HCT116 (cell line): ENCODE measurements at regions not wholly inside any gene's neighbourhood (a gene's known extent, or its start where the extent isn't known, plus 50 kb on each side); places are given as distances from the start of the nearest gene placed in this dataset.

Experiments
- ATAC-seq: fragments of 200-7000 bp; cut with Tn5 transposase; 2 replicates; pipeline ENCODE4 v1.9.1; 2020; ENCODE audit warnings: mild to moderate bottlenecking, moderate library complexity
- BruUV-seq: library from RNA; stranded (reverse); fragments of 400-500 nt; replicated peaks from 2 replicates; lab custom pipeline; 2021; lab: Mats Ljungman, UMichigan
- CTCF ChIA-PET: fragments of 300-600 bp; sonication (Branson Sonifier 250); formaldehyde crosslinking; loops from one replicate; lab custom pipeline; 2021; ENCODE audit warnings: antibody characterized with exemption; lab: Charles Lee
- POLR2A ChIA-PET: fragments of 300-600, 350-600 bp; sonication (Branson Sonifier 250); formaldehyde crosslinking; loops from one replicate; lab custom pipeline; 2021; ENCODE audit warnings: antibody characterized with exemption; lab: Charles Lee
- RAD21 ChIA-PET, 2 experiments: fragments of 300-600 bp; sonication (Branson Sonifier 250); formaldehyde crosslinking; loops; one replicate each; lab custom pipeline; 2023; ENCODE audit warnings: low total read pairs in 2 of 2; ENCODE audit not compliant: uncharacterized antibody in 2 of 2, unreplicated experiment in 2 of 2, low non-redundant PET in 1 of 2; lab: Charles Lee
- DNase-seq: peaks from one replicate; pipeline ENCODE4 v3.0.0-alpha.2; 2010; ENCODE audit warnings: low read depth, low spot score
- H2AFZ ChIP-seq: fragments of 200-600 bp; shearing (Covaris generic), sonication (generic); 2 replicates; pipeline ENCODE4 v1.6.1; 2017; ENCODE audit warnings: low read depth, mixed run types, mixed read lengths, antibody characterized with exemption, low read length; ENCODE audit not compliant: poor library complexity, severe bottlenecking
- H3K27ac ChIP-seq: 2 replicates; pipeline ENCODE4 v1.5.1; 2012; ENCODE audit warnings: low read depth, low read length
- H3K27me3 ChIP-seq: fragments of 200-600 bp; sonication (generic); 2 replicates; pipeline ENCODE4 v1.6.1; 2016; ENCODE audit warnings: mixed run types, low read length, mixed read lengths; ENCODE audit not compliant: insufficient read depth
- H3K36me3 ChIP-seq, 2 experiments: fragments of 200-500 bp in 1 of 2; fragments of 200-600 bp in 1 of 2; sonication (Bioruptor generic) in 1 of 2; sonication (generic) in 1 of 2; 2 replicates each; pipeline versions ENCODE4 v1.5.1 to v1.6.1; 2014 to 2016; ENCODE audit warnings: low read length in 2 of 2, inconsistent platforms in 1 of 2, mixed read lengths in 1 of 2, mixed run types in 1 of 2; ENCODE audit not compliant: insufficient read depth in 2 of 2, control insufficient read depth in 1 of 2
- H3K4me1 ChIP-seq, 2 experiments: fragments of 200-600 bp in 1 of 2; sonication (generic) in 1 of 2; 2 replicates each; pipeline versions ENCODE4 v1.5.1 to v1.6.1; 2012 to 2017; ENCODE audit warnings: low read length in 2 of 2, inconsistent platforms in 1 of 2, mild to moderate bottlenecking in 1 of 2, mixed read lengths in 1 of 2, mixed run types in 1 of 2, moderate library complexity in 1 of 2; ENCODE audit not compliant: insufficient read depth in 2 of 2, control insufficient read depth in 1 of 2
- H3K4me2 ChIP-seq: fragments of 200-600 bp; sonication (generic); 2 replicates; pipeline ENCODE4 v1.6.1; 2017; ENCODE audit warnings: mixed run types, low read length, mixed read lengths
- H3K4me3 ChIP-seq, 2 experiments: fragments of 200-600 bp in 1 of 2; sonication (generic) in 1 of 2; replicated peaks in 1 of 2; 2 replicates each; pipeline ENCODE4 v1.5.1; 2011 to 2016; ENCODE audit warnings: low read length in 2 of 2, control low read depth in 1 of 2, low read depth in 1 of 2, mild to moderate bottlenecking in 1 of 2, mixed read lengths in 1 of 2, mixed run types in 1 of 2
- H3K79me2 ChIP-seq: fragments of 200-600 bp; sonication (generic); 2 replicates; pipeline ENCODE4 v1.6.1; 2017; ENCODE audit warnings: mild to moderate bottlenecking, mixed run types, low read length, moderate library complexity, mixed read lengths; ENCODE audit not compliant: insufficient read depth
- H3K9ac ChIP-seq: fragments of 200-600 bp; sonication (generic); 2 replicates; pipeline ENCODE4 v1.6.1; 2016; ENCODE audit warnings: low read length, mixed read lengths
- H3K9me2 ChIP-seq: fragments of 200-600 bp; sonication (generic), shearing (Covaris generic); 2 replicates; pipeline ENCODE4 v1.6.1; 2017; ENCODE audit warnings: mixed run types, mild to moderate bottlenecking, moderate library complexity; ENCODE audit not compliant: insufficient read depth
- H3K9me3 ChIP-seq, 2 experiments: fragments of 200-500 bp in 1 of 2; fragments of 200-600 bp in 1 of 2; sonication (Bioruptor generic) in 1 of 2; sonication (generic) in 1 of 2; 2 replicates each; pipeline ENCODE4 v1.6.1; 2014 to 2017; ENCODE audit warnings: low read length in 2 of 2, mixed read lengths in 2 of 2, inconsistent platforms in 1 of 2, low read depth in 1 of 2, mild to moderate bottlenecking in 1 of 2, mixed run types in 1 of 2, moderate library complexity in 1 of 2; ENCODE audit not compliant: control insufficient read depth in 1 of 2, insufficient read depth in 1 of 2
- H4K20me1 ChIP-seq: fragments of 200-600 bp; sonication (generic), shearing (Covaris generic); 2 replicates; pipeline ENCODE4 v1.6.1; 2017; ENCODE audit warnings: mixed run types, mild to moderate bottlenecking, moderate library complexity; ENCODE audit not compliant: insufficient read depth
- EGR1 ChIP-seq: IDR thresholded peaks from 2 replicates; pipeline ENCODE4 v1.6.1; 2012; ENCODE audit warnings: low read depth
- EZH2 ChIP-seq: fragments of 200-600 bp; sonication (generic); IDR thresholded peaks from 2 replicates; pipeline ENCODE4 v1.6.1; 2017; ENCODE audit warnings: antibody characterized with exemption, mixed run types
- POLR2AphosphoS5 ChIP-seq: IDR thresholded peaks from 2 replicates; pipeline ENCODE4 v1.6.1; 2011; ENCODE audit warnings: mild to moderate bottlenecking, low read depth, low read length, moderate library complexity
- SIN3A ChIP-seq: IDR thresholded peaks from 2 replicates; pipeline ENCODE4 v1.6.1; 2012; ENCODE audit warnings: low read depth
- SP1 ChIP-seq: IDR thresholded peaks from 2 replicates; pipeline ENCODE4 v1.6.1; 2012; ENCODE audit warnings: low read depth
- YY1 ChIP-seq: IDR thresholded peaks from 2 replicates; pipeline ENCODE4 v1.6.1; 2011; ENCODE audit warnings: low read length, low read depth, moderate library complexity, mild to moderate bottlenecking; ENCODE audit not compliant: insufficient replicate concordance; ENCODE audit errors: extremely low read depth
- ZNF274 ChIP-seq: fragments of 200-500 bp; sonication (Bioruptor generic); IDR thresholded peaks from 2 replicates; pipeline ENCODE4 v1.6.1; 2014; ENCODE audit warnings: mild to moderate bottlenecking, low read depth, low read length, inconsistent platforms
- intact Hi-C: fragments of 100-400 bp; cut with micrococcal nuclease; formaldehyde crosslinking; loops from 2 replicates; pipeline ENCODE4 v1.10.0; 2022
- TF ChIP-seq, protein P1 (sequence below): IDR thresholded peaks from 2 replicates; pipeline ENCODE4 v1.6.1; 2012; ENCODE audit warnings: low read depth
- TF ChIP-seq, protein P2 (sequence below): IDR thresholded peaks from 2 replicates; pipeline ENCODE4 v1.6.1; 2011; ENCODE audit warnings: mild to moderate bottlenecking, low read length, moderate library complexity; ENCODE audit not compliant: insufficient replicate concordance; ENCODE audit errors: extremely low read depth

DNA sequence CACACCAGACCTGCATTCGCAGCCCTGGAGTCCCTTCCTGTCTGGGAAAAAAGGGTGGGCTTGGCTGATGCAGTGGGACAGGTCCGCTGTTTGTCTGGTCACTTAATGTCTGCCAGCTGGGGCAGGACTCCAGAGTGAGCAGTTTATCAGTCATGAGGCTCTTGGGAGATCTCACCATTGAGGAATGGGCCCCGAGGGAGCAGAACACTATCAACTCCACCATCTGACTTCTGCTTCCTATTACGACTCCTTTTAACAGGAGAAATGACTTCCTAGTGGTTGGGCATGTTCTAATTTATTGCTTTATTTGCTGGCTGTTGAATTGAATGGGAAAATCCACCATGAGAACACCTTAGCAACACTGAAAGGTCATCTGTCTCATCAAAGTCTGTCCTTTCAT is 182.5 kb upstream of the RASSF8 start:
- Histone ChIP-seq H3K4me2 (no peak overlapping the region), H3K9me2 (no peaks in the 10 kb centered on the region), H3K9me3 (no peaks in the 10 kb centered on the region), H3K27me3 (no peaks in the 10 kb centered on the region; the same call in 1 of the 2 replicates), H3K27ac (no peak overlapping the region), H2AFZ (no peak overlapping the region), H3K79me2 (no peaks in the 10 kb centered on the region), H3K9ac (no peak overlapping the region), H3K4me1 (no peaks in the 10 kb centered on the region), H3K36me3 (no peaks in the 10 kb centered on the region), H4K20me1 (no peaks in the 10 kb centered on the region), H3K4me3 (no peak overlapping the region)
- TF ChIP-seq SP1: no peak
- TF ChIP-seq EGR1: no peak
- no peak for TF ChIP-seq YY1
- DNase-seq (no peak), ATAC-seq (no peak)
- intact Hi-C loops: no loop called here
- POLR2A ChIA-PET: no interaction called here
- RAD21 ChIA-PET: no interaction called here
- CTCF ChIA-PET: no interaction called here
- BruUV-seq: no TSS peak

DNA sequence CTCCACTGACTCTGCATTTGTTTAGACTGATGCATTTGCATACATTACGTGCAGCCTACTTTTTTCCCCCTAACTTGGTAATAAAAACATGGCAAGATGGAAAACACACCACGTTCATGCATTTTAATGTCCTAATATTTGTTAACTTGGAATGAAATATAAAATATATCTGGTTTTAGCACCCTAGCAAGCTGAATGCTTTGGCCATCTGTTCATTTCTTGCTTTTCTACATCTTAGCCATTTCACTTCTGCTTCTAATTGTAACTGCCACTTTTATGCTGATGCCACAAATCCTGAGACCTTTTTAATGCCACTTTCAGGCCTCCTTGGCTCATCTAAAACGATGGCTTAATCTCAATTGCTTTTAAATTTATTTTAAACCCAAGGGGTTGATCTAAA is 177.7 kb upstream of the RASSF8 start:
- intact Hi-C loops: no loop called here
- Histone ChIP-seq H3K9me3 (no peaks in the 10 kb centered on the region), H3K9me2 (no peaks in the 10 kb centered on the region), H3K9ac (no peak overlapping the region), H3K4me3 (no peak overlapping the region), H3K79me2 (no peaks in the 10 kb centered on the region), H2AFZ (no peak overlapping the region), H3K27me3 (no peaks in the 10 kb centered on the region; the same call in 1 of the 2 replicates), H3K4me2 (no peak overlapping the region), H3K27ac (no peak overlapping the region), H3K36me3 (no peaks in the 10 kb centered on the region), H4K20me1 (no peaks in the 10 kb centered on the region), H3K4me1 (no peaks in the 10 kb centered on the region)
- no TSS peak for BruUV-seq
- CTCF ChIA-PET: no interaction called here
- POLR2A ChIA-PET: no interaction called here
- RAD21 ChIA-PET: no interaction called here
- DNase-seq: no peak
- TF ChIP-seq ZNF274: no peak
- TF ChIP-seq SIN3A: no peak
- TF ChIP-seq EZH2: no peak
- TF ChIP-seq, protein P1, sequence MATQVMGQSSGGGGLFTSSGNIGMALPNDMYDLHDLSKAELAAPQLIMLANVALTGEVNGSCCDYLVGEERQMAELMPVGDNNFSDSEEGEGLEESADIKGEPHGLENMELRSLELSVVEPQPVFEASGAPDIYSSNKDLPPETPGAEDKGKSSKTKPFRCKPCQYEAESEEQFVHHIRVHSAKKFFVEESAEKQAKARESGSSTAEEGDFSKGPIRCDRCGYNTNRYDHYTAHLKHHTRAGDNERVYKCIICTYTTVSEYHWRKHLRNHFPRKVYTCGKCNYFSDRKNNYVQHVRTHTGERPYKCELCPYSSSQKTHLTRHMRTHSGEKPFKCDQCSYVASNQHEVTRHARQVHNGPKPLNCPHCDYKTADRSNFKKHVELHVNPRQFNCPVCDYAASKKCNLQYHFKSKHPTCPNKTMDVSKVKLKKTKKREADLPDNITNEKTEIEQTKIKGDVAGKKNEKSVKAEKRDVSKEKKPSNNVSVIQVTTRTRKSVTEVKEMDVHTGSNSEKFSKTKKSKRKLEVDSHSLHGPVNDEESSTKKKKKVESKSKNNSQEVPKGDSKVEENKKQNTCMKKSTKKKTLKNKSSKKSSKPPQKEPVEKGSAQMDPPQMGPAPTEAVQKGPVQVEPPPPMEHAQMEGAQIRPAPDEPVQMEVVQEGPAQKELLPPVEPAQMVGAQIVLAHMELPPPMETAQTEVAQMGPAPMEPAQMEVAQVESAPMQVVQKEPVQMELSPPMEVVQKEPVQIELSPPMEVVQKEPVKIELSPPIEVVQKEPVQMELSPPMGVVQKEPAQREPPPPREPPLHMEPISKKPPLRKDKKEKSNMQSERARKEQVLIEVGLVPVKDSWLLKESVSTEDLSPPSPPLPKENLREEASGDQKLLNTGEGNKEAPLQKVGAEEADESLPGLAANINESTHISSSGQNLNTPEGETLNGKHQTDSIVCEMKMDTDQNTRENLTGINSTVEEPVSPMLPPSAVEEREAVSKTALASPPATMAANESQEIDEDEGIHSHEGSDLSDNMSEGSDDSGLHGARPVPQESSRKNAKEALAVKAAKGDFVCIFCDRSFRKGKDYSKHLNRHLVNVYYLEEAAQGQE: no peak
- no peak for TF ChIP-seq POLR2AphosphoS5
- TF ChIP-seq, protein P2, sequence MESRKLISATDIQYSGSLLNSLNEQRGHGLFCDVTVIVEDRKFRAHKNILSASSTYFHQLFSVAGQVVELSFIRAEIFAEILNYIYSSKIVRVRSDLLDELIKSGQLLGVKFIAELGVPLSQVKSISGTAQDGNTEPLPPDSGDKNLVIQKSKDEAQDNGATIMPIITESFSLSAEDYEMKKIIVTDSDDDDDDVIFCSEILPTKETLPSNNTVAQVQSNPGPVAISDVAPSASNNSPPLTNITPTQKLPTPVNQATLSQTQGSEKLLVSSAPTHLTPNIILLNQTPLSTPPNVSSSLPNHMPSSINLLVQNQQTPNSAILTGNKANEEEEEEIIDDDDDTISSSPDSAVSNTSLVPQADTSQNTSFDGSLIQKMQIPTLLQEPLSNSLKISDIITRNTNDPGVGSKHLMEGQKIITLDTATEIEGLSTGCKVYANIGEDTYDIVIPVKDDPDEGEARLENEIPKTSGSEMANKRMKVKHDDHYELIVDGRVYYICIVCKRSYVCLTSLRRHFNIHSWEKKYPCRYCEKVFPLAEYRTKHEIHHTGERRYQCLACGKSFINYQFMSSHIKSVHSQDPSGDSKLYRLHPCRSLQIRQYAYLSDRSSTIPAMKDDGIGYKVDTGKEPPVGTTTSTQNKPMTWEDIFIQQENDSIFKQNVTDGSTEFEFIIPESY: no peak
- ATAC-seq: no peak
